CD14-positive monocyte (primary cell): ENCODE measurements at regions not wholly inside any gene's neighbourhood (a gene's known extent, or its start where the extent isn't known, plus 50 kb on each side); places are given as distances from the start of the nearest gene placed in this dataset.

Experiments used
- DNase-seq, 3 donors: peaks; one replicate each; pipeline ENCODE4 v3.0.0-alpha.2; 2011 to 2022
- H2AFZ ChIP-seq: 2 replicates; pipeline ENCODE4 v1.6.0; 2012; ENCODE audit warnings: mild to moderate bottlenecking, low read depth, low read length, inconsistent platforms; ENCODE audit not compliant: insufficient read depth, poor library complexity, severe bottlenecking
- H3K27ac ChIP-seq, 2 donors: 1 replicate in 1 of 2; 2 replicates in 1 of 2; pipeline ENCODE4 v1.5.1; 2012 to 2013; ENCODE audit warnings: low read length in 2 of 2, control low read depth in 1 of 2, inconsistent platforms in 1 of 2, low read depth in 1 of 2, mild to moderate bottlenecking in 1 of 2
- H3K27me3 ChIP-seq, 2 donors: one replicate each; pipeline versions ENCODE4 v1.6.0 to v1.6.1; 2011 to 2013; ENCODE audit warnings: low read length in 2 of 2; ENCODE audit not compliant: control insufficient read depth in 2 of 2, insufficient read depth in 2 of 2
- H3K36me3 ChIP-seq, 2 donors: replicated peaks in 1 of 2; 1 replicate in 1 of 2; 2 replicates in 1 of 2; pipeline versions ENCODE4 v1.5.1 to v1.6.1; 2012 to 2013; ENCODE audit warnings: low read length in 2 of 2, control low read depth in 1 of 2, inconsistent platforms in 1 of 2, mild to moderate bottlenecking in 1 of 2; ENCODE audit not compliant: insufficient read depth in 2 of 2, control insufficient read depth in 1 of 2
- H3K4me1 ChIP-seq, 2 donors: 1 replicate in 1 of 2; 2 replicates in 1 of 2; pipeline versions ENCODE4 v1.5.1 to v1.6.1; 2012 to 2013; ENCODE audit warnings: low read length in 2 of 2, control low read depth in 1 of 2, inconsistent platforms in 1 of 2, mild to moderate bottlenecking in 1 of 2, moderate library complexity in 1 of 2; ENCODE audit not compliant: insufficient read depth in 2 of 2, control insufficient read depth in 1 of 2
- H3K4me2 ChIP-seq: replicated peaks from 2 replicates; pipeline ENCODE3; 2012; ENCODE audit warnings: low read length, moderate library complexity, mild to moderate bottlenecking; ENCODE audit not compliant: poor library complexity, severe bottlenecking; ENCODE audit errors: extremely low read depth
- H3K4me3 ChIP-seq, 3 experiments: fragments of 200-600 bp in 1 of 3; sonication (generic) in 1 of 3; replicated peaks in 1 of 3; 1 replicate in 2 of 3; 2 replicates in 1 of 3; pipeline ENCODE4 v1.5.1; 2011 to 2013; ENCODE audit warnings: low read length in 3 of 3, mild to moderate bottlenecking in 3 of 3, control low read depth in 2 of 3, low read depth in 2 of 3, inconsistent platforms in 1 of 3, moderate library complexity in 1 of 3
- H3K79me2 ChIP-seq: 2 replicates; pipeline ENCODE4 v1.6.0; 2012; ENCODE audit warnings: mild to moderate bottlenecking, control low read depth, inconsistent platforms, low read length, moderate library complexity; ENCODE audit not compliant: insufficient read depth
- H3K9ac ChIP-seq: 2 replicates; pipeline ENCODE4 v1.6.0; 2017; ENCODE audit warnings: low read length, mild to moderate bottlenecking; ENCODE audit not compliant: insufficient read depth, poor library complexity, severe bottlenecking
- H3K9me3 ChIP-seq, 2 donors: replicated peaks in 1 of 2; 1 replicate in 1 of 2; 2 replicates in 1 of 2; pipeline versions ENCODE4 v1.5.1 to v1.6.1; 2012 to 2013; ENCODE audit warnings: low read length in 2 of 2, control low read depth in 1 of 2; ENCODE audit not compliant: control insufficient read depth in 1 of 2, insufficient read depth in 1 of 2
- H4K20me1 ChIP-seq: 2 replicates; pipeline ENCODE4 v1.6.0; 2012; ENCODE audit warnings: mild to moderate bottlenecking, low read length, control low read depth, moderate library complexity; ENCODE audit not compliant: insufficient read depth
- H3K27ac Mint-ChIP-seq, 7 donors: one replicate each; pipeline ENCODE4 v1.8.0; 2020; ENCODE audit warnings: mild to moderate bottlenecking in 7 of 7, mixed read lengths in 7 of 7, moderate library complexity in 6 of 7, inconsistent platforms in 2 of 7
- H3K27me3 Mint-ChIP-seq, 3 donors: one replicate each; pipeline ENCODE4 v1.8.0; 2021 to 2022; ENCODE audit warnings: low read depth in 3 of 3, mild to moderate bottlenecking in 3 of 3, mixed read lengths in 3 of 3, moderate library complexity in 3 of 3, inconsistent platforms in 1 of 3
- H3K36me3 Mint-ChIP-seq, 2 donors: one replicate each; pipeline ENCODE4 v1.8.0; 2020; ENCODE audit warnings: mixed read lengths in 2 of 2, inconsistent platforms in 1 of 2, mild to moderate bottlenecking in 1 of 2
- H3K4me1 Mint-ChIP-seq: one replicate; pipeline ENCODE4 v1.8.0; 2020; ENCODE audit warnings: mild to moderate bottlenecking, mixed read lengths
- H3K4me3 Mint-ChIP-seq, 2 donors: one replicate each; pipeline ENCODE4 v1.8.0; 2020; ENCODE audit warnings: mild to moderate bottlenecking in 2 of 2, mixed read lengths in 2 of 2, moderate library complexity in 1 of 2
- H3K9me3 Mint-ChIP-seq, 7 donors: one replicate each; pipeline ENCODE4 v1.8.0; 2020 to 2022; ENCODE audit warnings: mixed read lengths in 7 of 7, mild to moderate bottlenecking in 6 of 7, moderate library complexity in 6 of 7, inconsistent platforms in 2 of 7
- WGBS: methylation state at CpG from one replicate; pipeline ENCODE4 v1.1.5; 2013; ENCODE audit warnings: missing lambda C conversion rate; ENCODE audit not compliant: insufficient coverage; 5-methylcytosine and 5-hydroxymethylcytosine counted together
- intact Hi-C, 2 donors: fragments of 100-400 bp; cut with micrococcal nuclease; formaldehyde crosslinking; loops; one replicate each; pipeline versions ENCODE4 v1.15.0 to v1.15.1; 2023
- TF ChIP-seq, protein P1 (sequence below): fragments of 200-600 bp; IDR thresholded peaks from one replicate; pipeline ENCODE4 v1.8.0; 2022; ENCODE audit warnings: antibody characterized with exemption, mild to moderate bottlenecking

DNA sequence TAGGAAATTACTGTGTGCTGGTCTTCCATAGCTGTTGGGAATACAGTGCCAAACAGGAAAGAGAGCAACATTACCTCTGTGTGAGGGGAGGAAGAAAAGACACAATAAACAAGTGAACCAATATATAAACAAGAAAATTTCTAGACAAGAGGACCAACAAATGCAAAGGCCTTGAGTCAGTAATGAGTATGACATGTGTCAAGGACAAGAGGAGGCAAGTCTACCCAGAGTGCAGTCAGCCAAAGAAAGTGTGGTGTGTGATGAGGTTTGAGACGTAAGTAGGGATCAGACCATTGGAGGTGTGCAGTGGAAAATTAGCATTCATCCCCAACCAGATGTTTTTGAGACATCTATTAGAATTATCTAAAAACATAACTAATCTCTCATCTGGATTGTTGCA is 69.5 kb upstream of the CDH6 start:
- Histone ChIP-seq H2AFZ (no peak overlapping the region), H3K4me1 (no peaks in the 10 kb centered on the region), H4K20me1 (no peaks in the 10 kb centered on the region), H3K27me3 (no peaks in the 10 kb centered on the region), H3K36me3 (no peaks in the 10 kb centered on the region), H3K9ac (no peak overlapping the region), H3K4me2 (no peak overlapping the region), H3K79me2 (no peaks in the 10 kb centered on the region), H3K4me3 (no peak overlapping the region), H3K9me3 (no peaks in the 10 kb centered on the region), H3K27ac (no peak overlapping the region)
- H3K4me1 Mint-ChIP-seq = peaks cover 3% of the 10 kb centered on the region
- TF ChIP-seq, protein P1, sequence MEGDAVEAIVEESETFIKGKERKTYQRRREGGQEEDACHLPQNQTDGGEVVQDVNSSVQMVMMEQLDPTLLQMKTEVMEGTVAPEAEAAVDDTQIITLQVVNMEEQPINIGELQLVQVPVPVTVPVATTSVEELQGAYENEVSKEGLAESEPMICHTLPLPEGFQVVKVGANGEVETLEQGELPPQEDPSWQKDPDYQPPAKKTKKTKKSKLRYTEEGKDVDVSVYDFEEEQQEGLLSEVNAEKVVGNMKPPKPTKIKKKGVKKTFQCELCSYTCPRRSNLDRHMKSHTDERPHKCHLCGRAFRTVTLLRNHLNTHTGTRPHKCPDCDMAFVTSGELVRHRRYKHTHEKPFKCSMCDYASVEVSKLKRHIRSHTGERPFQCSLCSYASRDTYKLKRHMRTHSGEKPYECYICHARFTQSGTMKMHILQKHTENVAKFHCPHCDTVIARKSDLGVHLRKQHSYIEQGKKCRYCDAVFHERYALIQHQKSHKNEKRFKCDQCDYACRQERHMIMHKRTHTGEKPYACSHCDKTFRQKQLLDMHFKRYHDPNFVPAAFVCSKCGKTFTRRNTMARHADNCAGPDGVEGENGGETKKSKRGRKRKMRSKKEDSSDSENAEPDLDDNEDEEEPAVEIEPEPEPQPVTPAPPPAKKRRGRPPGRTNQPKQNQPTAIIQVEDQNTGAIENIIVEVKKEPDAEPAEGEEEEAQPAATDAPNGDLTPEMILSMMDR = no peak
- no peaks in the 10 kb centered on the region for H3K36me3 Mint-ChIP-seq
- H3K9me3 Mint-ChIP-seq = peaks cover 0 to 13% (median 6%) of the 10 kb centered on the region in 7 donors
- H3K27me3 Mint-ChIP-seq = peaks cover 0 to 5% (median 2%) of the 10 kb centered on the region in 3 donors
- intact Hi-C loops = no loop called here
- no CpG with 5 or more reads among the region's 1 CpG for WGBS
- no peak for DNase-seq
- H3K27ac Mint-ChIP-seq = peak overlapping the region in 1 of 7 donors; percentile 26
- H3K4me3 Mint-ChIP-seq = no peak overlapping the region

DNA sequence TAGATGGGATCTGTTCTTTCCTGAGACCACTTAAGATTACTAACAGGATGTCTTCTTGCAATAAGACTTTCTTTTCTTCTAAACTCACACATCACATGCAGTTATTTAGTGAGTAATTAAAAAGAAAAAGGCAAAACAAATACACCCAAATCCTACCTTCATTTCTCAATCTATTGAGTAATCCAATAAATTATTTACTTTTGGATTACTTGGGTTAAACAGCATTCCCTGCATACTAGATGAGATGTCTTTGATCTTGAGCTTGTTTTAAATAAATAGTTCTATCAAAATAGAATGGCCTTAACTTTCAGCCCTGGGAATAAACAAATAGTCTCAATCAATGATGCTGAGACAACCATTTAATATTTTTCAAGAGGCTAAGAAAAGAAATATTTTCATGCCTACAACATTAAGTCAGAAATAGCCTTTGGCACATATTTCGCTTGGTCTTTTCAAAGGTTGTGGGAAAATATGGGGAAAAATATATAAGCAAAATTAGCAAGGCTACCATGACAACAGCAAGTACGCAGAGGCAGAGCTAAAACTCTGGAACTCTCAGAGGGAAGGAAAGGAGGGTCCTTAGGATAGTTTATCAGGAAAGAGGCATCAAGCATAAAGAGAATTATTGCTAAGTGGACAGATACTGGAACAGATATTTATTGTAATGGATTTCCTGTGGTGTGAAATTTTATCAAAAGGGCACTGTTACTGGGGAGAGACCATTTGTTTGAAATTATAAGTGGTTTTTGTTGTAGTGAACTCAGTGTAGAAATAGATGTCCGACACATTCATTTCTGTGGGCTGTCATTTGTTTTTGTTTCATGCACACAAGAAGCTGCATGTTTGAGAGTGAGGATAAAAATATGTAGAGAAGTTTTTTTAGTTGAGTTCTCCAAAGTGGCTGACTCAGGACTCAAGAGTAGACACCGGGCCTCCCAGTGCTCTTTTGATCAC is 70.2 kb upstream of the CDH6 start:
- DNase-seq = no peak
- Histone ChIP-seq H3K4me2 (no peak overlapping the region), H3K9ac (no peak overlapping the region), H2AFZ (no peak overlapping the region), H3K27ac (no peak overlapping the region), H3K4me1 (no peaks in the 10 kb centered on the region), H3K36me3 (no peaks in the 10 kb centered on the region), H3K27me3 (no peaks in the 10 kb centered on the region), H3K9me3 (peaks cover 0 to 3% of the 10 kb centered on the region in 2 donors), H3K4me3 (no peak overlapping the region), H3K79me2 (no peaks in the 10 kb centered on the region), H4K20me1 (no peaks in the 10 kb centered on the region)
- Mint-ChIP-seq H3K27ac (no peak overlapping the region), H3K9me3 (peaks cover 0 to 11% (median 5%) of the 10 kb centered on the region in 7 donors), H3K4me1 (peaks cover 3% of the 10 kb centered on the region), H3K36me3 (no peaks in the 10 kb centered on the region), H3K27me3 (peaks cover 0 to 5% (median under 1%) of the 10 kb centered on the region in 3 donors), H3K4me3 (no peak overlapping the region)
- TF ChIP-seq, protein P1 = no peak
- WGBS = 90% methylated on average over 2 of the region's 4 CpGs
- intact Hi-C loops = no loop called here
